ENCODE measurements at regions not wholly inside any gene's neighbourhood (a gene's known extent, or its start where the extent isn't known, plus 50 kb on each side); places are given as distances from the start of the nearest gene placed in this dataset.

- no peak overlapping the region for H3K27ac ChIP-seq
- H3K4me2 ChIP-seq (ENCODE audit: low read length) = no peak overlapping the region
- no peaks in the 10 kb centered on the region for H3K27me3 ChIP-seq (ENCODE audit: control insufficient read depth, insufficient read depth, low read length)
- H3K4me1 ChIP-seq = no peaks in the 10 kb centered on the region
- H3K9ac ChIP-seq = no peak overlapping the region
- H3K4me3 ChIP-seq (ENCODE audit: low read depth, low read length) = no peak overlapping the region
- no peaks in the 10 kb centered on the region for H3K36me3 ChIP-seq (ENCODE audit: control insufficient read depth, insufficient read depth, low read length)
- no peaks in the 10 kb centered on the region for H3K79me2 ChIP-seq
- H2AFZ ChIP-seq = no peak overlapping the region
- H3K9me3 ChIP-seq (ENCODE audit: control insufficient read depth, low read length) = no peaks in the 10 kb centered on the region
- TF ChIP-seq CTCF (IDR thresholded peaks at IDR 0.05) = no peak
These were observed 325.8 kb downstream of the AJAP1 start for GRCh38 chr1:4980211-4980610.

DNA sequence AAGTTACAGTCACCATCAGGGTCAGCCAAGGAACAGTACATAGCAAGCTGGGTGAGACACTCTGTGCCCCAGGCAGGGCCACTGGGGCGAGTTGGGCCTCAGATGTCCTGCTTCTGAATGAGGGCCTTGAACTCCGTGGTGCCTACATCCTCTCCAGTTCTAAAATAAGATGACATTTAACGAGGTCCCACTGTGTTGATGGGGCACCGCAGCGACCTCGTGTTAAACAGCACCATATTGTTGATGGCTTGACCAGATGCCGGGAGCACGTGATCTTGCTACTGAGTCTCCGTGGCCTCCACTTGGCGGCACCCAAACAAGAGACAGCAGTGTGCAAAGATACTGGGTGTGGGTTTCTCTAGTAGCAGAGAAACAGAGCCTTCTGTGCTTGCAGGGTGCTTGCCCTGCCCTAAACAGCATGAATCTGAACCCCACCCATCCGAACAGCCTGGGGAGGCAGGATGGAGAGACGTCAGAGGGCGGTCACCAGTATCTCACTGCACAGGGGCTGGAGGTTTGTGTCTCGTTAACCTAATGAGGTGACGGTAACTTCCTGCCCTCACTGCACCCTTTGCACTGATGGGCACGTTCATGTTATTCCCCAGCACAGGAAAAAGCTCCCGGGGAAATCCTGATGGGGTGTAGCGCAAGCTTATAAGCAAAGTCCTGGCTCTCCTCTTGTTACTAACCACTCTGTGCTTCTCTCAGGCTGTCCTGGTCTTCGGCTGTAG lies 324.4 kb downstream of the AJAP1 start:
- no peak for TF ChIP-seq CTCF (IDR thresholded peaks at IDR 0.05)
- no peak overlapping the region for H3K9ac ChIP-seq
- no peaks in the 10 kb centered on the region for H3K27me3 ChIP-seq (ENCODE audit: control insufficient read depth, insufficient read depth, low read length)
- no peaks in the 10 kb centered on the region for H3K9me3 ChIP-seq (ENCODE audit: control insufficient read depth, low read length)
- no peak overlapping the region for H3K4me3 ChIP-seq (ENCODE audit: low read depth, low read length)
- no peaks in the 10 kb centered on the region for H3K4me1 ChIP-seq
- H3K27ac ChIP-seq = no peak overlapping the region
- H3K36me3 ChIP-seq (ENCODE audit: control insufficient read depth, insufficient read depth, low read length) = no peaks in the 10 kb centered on the region
- no peaks in the 10 kb centered on the region for H3K79me2 ChIP-seq
- no peak overlapping the region for H3K4me2 ChIP-seq (ENCODE audit: low read length)
- no peak overlapping the region for H2AFZ ChIP-seq

GRCh38 chr1:4977701-4978100 lies 323.3 kb downstream of the AJAP1 start:
- Histone ChIP-seq H3K4me3 (ENCODE audit: low read depth, low read length) (no peak overlapping the region), H3K9me3 (ENCODE audit: control insufficient read depth, low read length) (no peaks in the 10 kb centered on the region), H3K4me2 (ENCODE audit: low read length) (no peak overlapping the region), H2AFZ (no peak overlapping the region), H3K9ac (no peak overlapping the region), H3K27me3 (ENCODE audit: control insufficient read depth, insufficient read depth, low read length) (no peaks in the 10 kb centered on the region), H3K4me1 (no peaks in the 10 kb centered on the region), H3K79me2 (no peaks in the 10 kb centered on the region), H3K27ac (no peak overlapping the region), H3K36me3 (ENCODE audit: control insufficient read depth, insufficient read depth, low read length) (no peaks in the 10 kb centered on the region)
- no peak for TF ChIP-seq CTCF (IDR thresholded peaks at IDR 0.05)

DNA sequence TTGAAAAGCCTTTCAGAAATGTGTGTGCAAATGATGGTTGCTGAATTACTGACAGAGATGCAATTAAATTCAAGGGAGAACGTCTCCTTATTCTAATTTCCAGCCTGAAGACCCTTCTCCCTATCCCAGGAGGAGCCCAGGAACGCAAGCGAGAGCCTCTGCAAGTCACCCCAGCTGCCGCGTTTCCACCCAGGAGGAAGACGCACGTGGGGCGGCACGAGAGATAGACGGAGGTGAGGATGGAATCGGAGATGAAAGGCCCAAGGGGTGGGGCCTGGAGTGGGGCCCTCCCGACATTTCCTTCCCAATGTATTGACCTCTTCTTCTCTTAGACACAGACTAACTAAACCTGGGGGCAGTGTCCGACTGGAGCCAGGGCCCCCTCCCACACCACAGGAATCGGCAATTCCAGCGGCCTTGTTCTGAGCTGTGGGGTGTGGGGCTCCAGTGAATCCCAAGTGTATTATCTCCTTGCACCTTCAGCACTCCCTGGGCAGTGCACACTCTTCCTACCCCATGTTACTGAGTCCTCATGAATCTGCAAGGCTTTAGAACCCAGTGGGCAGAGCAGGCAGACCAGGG lies 322.5 kb downstream of the AJAP1 start:
- no peaks in the 10 kb centered on the region for H3K27me3 ChIP-seq (ENCODE audit: control insufficient read depth, insufficient read depth, low read length)

More for the DNA sequence above, 322.5 kb downstream of the AJAP1 start:
- Histone ChIP-seq H3K9ac (no peak overlapping the region), H3K4me2 (ENCODE audit: low read length) (no peak overlapping the region), H2AFZ (no peak overlapping the region), H3K79me2 (no peaks in the 10 kb centered on the region), H3K4me3 (ENCODE audit: low read depth, low read length) (no peak overlapping the region), H3K9me3 (ENCODE audit: control insufficient read depth, low read length) (no peaks in the 10 kb centered on the region), H3K4me1 (no peaks in the 10 kb centered on the region), H3K27ac (no peak overlapping the region), H3K36me3 (ENCODE audit: control insufficient read depth, insufficient read depth, low read length) (no peaks in the 10 kb centered on the region)
- no peak for TF ChIP-seq CTCF (IDR thresholded peaks at IDR 0.05)
